B cell (primary cell): ENCODE measurements at regions not wholly inside any gene's neighbourhood (a gene's known extent, or its start where the extent isn't known, plus 50 kb on each side); places are given as distances from the start of the nearest gene placed in this dataset.

Experiments
- EZH2 ChIP-seq: IDR thresholded peaks from 2 replicates; pipeline ENCODE4 v1.6.1; 2012; ENCODE audit warnings: borderline replicate concordance, low read depth, mild to moderate bottlenecking, moderate library complexity, low read length; ENCODE audit not compliant: insufficient read depth, poor library complexity, severe bottlenecking
- TF ChIP-seq, protein P1 (sequence below): fragments of 200-600 bp; IDR thresholded peaks from one replicate; pipeline ENCODE4 v1.8.0; 2022; ENCODE audit warnings: antibody characterized with exemption, mild to moderate bottlenecking

- TF ChIP-seq, protein P1, sequence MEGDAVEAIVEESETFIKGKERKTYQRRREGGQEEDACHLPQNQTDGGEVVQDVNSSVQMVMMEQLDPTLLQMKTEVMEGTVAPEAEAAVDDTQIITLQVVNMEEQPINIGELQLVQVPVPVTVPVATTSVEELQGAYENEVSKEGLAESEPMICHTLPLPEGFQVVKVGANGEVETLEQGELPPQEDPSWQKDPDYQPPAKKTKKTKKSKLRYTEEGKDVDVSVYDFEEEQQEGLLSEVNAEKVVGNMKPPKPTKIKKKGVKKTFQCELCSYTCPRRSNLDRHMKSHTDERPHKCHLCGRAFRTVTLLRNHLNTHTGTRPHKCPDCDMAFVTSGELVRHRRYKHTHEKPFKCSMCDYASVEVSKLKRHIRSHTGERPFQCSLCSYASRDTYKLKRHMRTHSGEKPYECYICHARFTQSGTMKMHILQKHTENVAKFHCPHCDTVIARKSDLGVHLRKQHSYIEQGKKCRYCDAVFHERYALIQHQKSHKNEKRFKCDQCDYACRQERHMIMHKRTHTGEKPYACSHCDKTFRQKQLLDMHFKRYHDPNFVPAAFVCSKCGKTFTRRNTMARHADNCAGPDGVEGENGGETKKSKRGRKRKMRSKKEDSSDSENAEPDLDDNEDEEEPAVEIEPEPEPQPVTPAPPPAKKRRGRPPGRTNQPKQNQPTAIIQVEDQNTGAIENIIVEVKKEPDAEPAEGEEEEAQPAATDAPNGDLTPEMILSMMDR: no peak
- TF ChIP-seq EZH2: no peak
Observed at GRCh38 chr4:141524841-141525240, 111.5 kb upstream of the IL15 start.
